Stimulated activated CD4-positive, alpha-beta T cell treated with anti-CD3 and anti-CD28 coated beads, Interleukin-12 subunit alpha, Interleukin-12 subunit beta, amount 100 ng/mL, for 48 hours (primary cell): ENCODE measurements at regions not wholly inside any gene's neighbourhood (a gene's known extent, or its start where the extent isn't known, plus 50 kb on each side); places are given as distances from the start of the nearest gene placed in this dataset.
"Not testable (repeated sequence)": the region's sequence is repeated elsewhere in the genome, so short reads cannot be mapped to it uniquely, and the experiment has no call there.

Source experiments
- DNase-seq, 3 donors: peaks; one replicate each; pipeline ENCODE4 v3.0.0-alpha.2; 2020; ENCODE audit warnings: low read depth in 2 of 3, low spot score in 1 of 3

GRCh38 chr3:153028381-153028780 lies 133.6 kb upstream of the RAP2B start:
- DNase-seq, result no peak

- no peak for DNase-seq
These were observed 132.7 kb upstream of the RAP2B start for GRCh38 chr3:153029350-153029749.

- no peak for DNase-seq
These were observed 129.1 kb upstream of the RAP2B start for GRCh38 chr3:153032891-153033290.

- no peak for DNase-seq
These were observed 125.2 kb upstream of the RAP2B start for GRCh38 chr3:153036846-153037245.

GRCh38 chr3:153038367-153038766 lies 123.7 kb upstream of the RAP2B start:
- no peak for DNase-seq

- DNase-seq, result no peak
These were observed 123.2 kb upstream of the RAP2B start for GRCh38 chr3:153038779-153039178.

- DNase-seq, result no peak
These were observed 120.8 kb upstream of the RAP2B start for GRCh38 chr3:153041181-153041580.

GRCh38 chr3:153042088-153042487 lies 119.9 kb upstream of the RAP2B start:
- DNase-seq, result no peak

- DNase-seq, result no peak
These were observed 118.2 kb upstream of the RAP2B start for GRCh38 chr3:153043729-153044328.

GRCh38 chr3:153045150-153045549 lies 116.9 kb upstream of the RAP2B start:
- no peak for DNase-seq

GRCh38 chr3:153050978-153051377 lies 111.0 kb upstream of the RAP2B start:
- DNase-seq, result no peak

- no peak for DNase-seq
These were observed 110.5 kb upstream of the RAP2B start for GRCh38 chr3:153051427-153052095.

- DNase-seq, result no peak
These were observed 109.9 kb upstream of the RAP2B start for GRCh38 chr3:153052096-153052460.

- DNase-seq, result no peak
These were observed 106.8 kb upstream of the RAP2B start for GRCh38 chr3:153055217-153055616.

- no peak for DNase-seq
These were observed 106.2 kb upstream of the RAP2B start for GRCh38 chr3:153055779-153056178.

- not testable (repeated sequence) for DNase-seq
These were observed 103.9 kb upstream of the RAP2B start for GRCh38 chr3:153058031-153058688.

GRCh38 chr3:153060346-153060745 lies 101.7 kb upstream of the RAP2B start:
- DNase-seq, result no peak

GRCh38 chr3:153061938-153062528 lies 100.0 kb upstream of the RAP2B start:
- DNase-seq, result no peak

GRCh38 chr3:153063337-153063736 lies 98.7 kb upstream of the RAP2B start:
- no peak for DNase-seq

GRCh38 chr3:153066983-153067382 lies 95.0 kb upstream of the RAP2B start:
- no peak for DNase-seq

GRCh38 chr3:153069598-153070510 lies 92.2 kb upstream of the RAP2B start:
- no peak for DNase-seq
